Esophagus (tissue), 2 donors: ENCODE measurements at regions not wholly inside any gene's neighbourhood (a gene's known extent, or its start where the extent isn't known, plus 50 kb on each side); places are given as distances from the start of the nearest gene placed in this dataset.

Experiments
- H3K27ac ChIP-seq, 2 donors: one replicate each; pipeline ENCODE4 v1.5.1; 2013; ENCODE audit warnings: low read depth in 2 of 2, mild to moderate bottlenecking in 2 of 2, inconsistent platforms in 1 of 2, low read length in 1 of 2, moderate library complexity in 1 of 2
- H3K27me3 ChIP-seq, 2 donors: one replicate each; pipeline ENCODE4 v1.6.1; 2013; ENCODE audit warnings: low read length in 2 of 2, control low read depth in 1 of 2, mild to moderate bottlenecking in 1 of 2; ENCODE audit not compliant: insufficient read depth in 2 of 2, control insufficient read depth in 1 of 2
- H3K36me3 ChIP-seq, 2 donors: one replicate each; pipeline ENCODE4 v1.6.1; 2013; ENCODE audit warnings: low read length in 1 of 2; ENCODE audit not compliant: control insufficient read depth in 2 of 2, insufficient read depth in 2 of 2
- H3K4me1 ChIP-seq, 2 donors: one replicate each; pipeline ENCODE4 v1.6.1; 2013; ENCODE audit warnings: low read length in 1 of 2; ENCODE audit not compliant: control insufficient read depth in 2 of 2, insufficient read depth in 2 of 2
- H3K4me3 ChIP-seq, 2 donors: one replicate each; pipeline ENCODE4 v1.5.1; 2013; ENCODE audit warnings: low read length in 2 of 2, mild to moderate bottlenecking in 2 of 2, low read depth in 1 of 2, moderate library complexity in 1 of 2
- H3K9me3 ChIP-seq, 2 donors: one replicate each; pipeline ENCODE4 v1.6.1; 2013; ENCODE audit warnings: mild to moderate bottlenecking in 2 of 2, low read depth in 1 of 2, low read length in 1 of 2, moderate library complexity in 1 of 2; ENCODE audit not compliant: control insufficient read depth in 2 of 2, insufficient read depth in 1 of 2
- WGBS, 2 donors: extraction: QIAGEN DNeasy Blood & Tissue Kit; methylation state at CpG; one replicate each; pipeline ENCODE4 v1.1.7; 2013; 5-methylcytosine and 5-hydroxymethylcytosine counted together
- donor health status: healthy with polysubstance abuse.
- donor health status: Bipolar disorder and iron deficiency.

DNA sequence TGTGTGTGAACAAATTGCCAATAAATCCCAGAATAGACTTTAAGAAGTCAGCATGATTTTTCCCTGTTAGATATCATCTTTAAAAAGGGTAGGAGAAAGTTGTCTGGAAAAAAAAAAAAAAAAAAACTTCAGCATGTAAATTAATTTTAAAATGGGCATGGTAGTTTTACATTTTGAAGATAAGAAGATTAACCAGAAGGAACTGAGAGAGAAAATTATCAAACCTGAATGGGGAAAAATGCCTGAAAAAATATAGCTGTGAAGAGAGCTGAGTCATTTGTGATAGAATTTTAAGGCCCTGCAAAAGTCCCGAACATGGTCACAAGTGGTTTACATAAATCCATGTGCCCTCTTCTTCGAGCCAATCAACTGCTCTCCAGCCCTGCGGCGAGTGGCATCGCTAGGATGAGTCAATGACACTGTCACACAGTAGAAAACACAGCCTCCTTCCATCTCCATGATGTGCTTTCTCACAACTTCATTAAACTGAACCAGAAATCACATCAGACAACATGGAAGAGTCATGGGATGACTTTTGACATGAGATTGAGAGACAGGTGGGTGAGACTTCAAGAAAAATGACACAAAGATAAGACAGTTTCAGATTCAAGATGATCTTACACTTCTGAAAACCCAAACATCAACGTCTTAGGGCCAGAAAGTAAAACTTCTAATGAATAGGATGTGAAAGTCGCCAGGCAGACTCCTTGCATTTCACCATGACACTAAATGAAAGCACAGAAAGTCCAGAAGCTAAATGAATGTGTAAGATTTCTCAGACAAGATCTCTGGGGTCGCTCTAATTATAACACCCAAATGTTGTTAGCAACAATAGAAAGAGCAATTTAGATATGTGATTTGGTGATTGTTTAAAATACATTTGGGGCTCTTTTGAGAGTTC, 273.0 kb upstream of the ID2 start:
- Histone ChIP-seq H3K9me3 (no peaks in the 10 kb centered on the region), H3K27ac (no peak overlapping the region), H3K27me3 (no peaks in the 10 kb centered on the region), H3K4me3 (no peak overlapping the region), H3K4me1 (peaks cover 0 to 2% of the 10 kb centered on the region in 2 donors), H3K36me3 (no peaks in the 10 kb centered on the region)
- WGBS, 2 donors, result 73 to 81% methylated on average over 8 of the region's 8 CpGs

DNA sequence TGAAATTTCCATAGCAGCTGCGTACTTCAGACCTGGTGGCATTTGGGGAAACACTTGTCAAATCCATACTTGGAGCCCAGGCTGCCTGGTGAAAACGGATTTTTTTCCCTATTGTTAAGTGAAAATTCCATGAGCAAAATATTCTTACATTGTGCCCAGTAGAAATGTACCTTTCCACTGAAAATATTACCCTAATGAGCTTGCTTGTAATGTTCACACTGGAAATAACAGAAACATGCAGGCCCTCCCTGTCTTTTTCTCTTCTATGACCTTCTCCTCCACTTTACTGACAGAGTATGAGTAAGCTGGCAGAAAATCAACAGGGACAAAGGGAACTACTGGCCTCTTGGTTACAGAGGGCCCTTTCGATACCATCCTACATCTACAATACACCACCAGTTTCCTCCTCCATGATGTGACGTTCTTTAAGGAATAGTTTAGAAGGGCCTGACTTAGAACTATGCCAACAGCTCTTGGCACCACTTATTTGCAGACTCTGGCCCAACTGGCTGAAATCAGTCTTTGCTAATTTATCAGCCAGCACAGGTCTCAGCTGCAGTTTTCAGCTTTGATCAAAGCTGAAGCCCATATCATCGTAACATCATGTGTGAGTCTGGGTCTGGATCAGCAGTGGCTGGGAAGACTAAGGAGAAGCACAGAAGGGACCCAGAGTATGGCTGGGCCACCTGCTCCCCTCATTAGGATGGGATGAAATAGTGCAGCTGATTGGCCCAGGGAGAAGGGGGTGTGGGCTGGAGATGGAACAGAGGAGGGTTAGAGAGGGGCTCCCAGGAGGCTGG, 272.2 kb upstream of the ID2 start:
- no peaks in the 10 kb centered on the region for H3K4me1 ChIP-seq
- H3K36me3 ChIP-seq, result no peaks in the 10 kb centered on the region
- no peak overlapping the region for H3K4me3 ChIP-seq
- WGBS, 2 donors, result 84 to 90% methylated on average over 5 of the region's 5 CpGs
- H3K27ac ChIP-seq, result no peak overlapping the region
- no peaks in the 10 kb centered on the region for H3K9me3 ChIP-seq
- H3K27me3 ChIP-seq, result no peaks in the 10 kb centered on the region

DNA sequence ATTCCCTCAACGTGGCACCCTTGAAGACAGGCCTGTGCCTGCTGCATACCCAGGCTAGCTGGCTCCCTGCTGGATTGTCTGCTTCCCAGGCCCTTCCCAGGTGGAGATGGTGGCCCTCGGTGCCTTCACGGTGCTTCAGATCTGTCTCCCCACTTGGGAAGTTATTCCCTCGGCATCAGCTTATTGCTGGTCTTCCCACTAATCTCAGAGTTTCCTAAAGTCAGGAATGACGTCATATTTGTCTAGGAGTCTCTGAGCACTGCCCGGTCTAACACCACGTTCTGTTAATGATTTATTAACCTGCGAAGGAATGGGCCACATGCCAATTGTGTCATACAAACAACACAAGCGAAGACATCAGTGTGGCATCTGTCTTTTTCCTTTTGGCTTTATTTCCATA, 269.8 kb upstream of the ID2 start:
- Histone ChIP-seq H3K27me3 (no peaks in the 10 kb centered on the region), H3K27ac (no peak overlapping the region), H3K36me3 (no peaks in the 10 kb centered on the region), H3K4me3 (no peak overlapping the region), H3K9me3 (no peaks in the 10 kb centered on the region), H3K4me1 (peaks cover 0 to 2% of the 10 kb centered on the region in 2 donors)
- 46 to 60% methylated on average over 9 of the region's 9 CpGs for WGBS, 2 donors

DNA sequence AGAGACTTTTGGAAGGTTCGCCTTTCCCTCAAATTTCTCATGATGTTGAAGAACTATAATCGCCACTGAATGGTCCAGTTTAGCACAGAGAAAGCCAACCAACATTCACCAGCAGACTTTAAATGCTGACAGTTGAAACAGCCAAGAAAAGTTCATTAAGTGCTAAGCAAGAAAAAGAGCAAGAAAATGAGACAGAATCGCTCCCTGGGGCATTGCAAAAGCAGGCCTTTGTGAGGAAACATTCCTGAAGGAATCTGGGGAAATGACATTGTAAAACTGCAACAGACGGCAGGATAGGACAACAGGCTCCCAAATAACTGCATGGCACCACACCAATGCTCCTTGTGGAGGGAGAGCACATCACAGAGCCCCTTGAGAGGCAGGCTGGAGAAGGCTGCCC, 269.3 kb upstream of the ID2 start:
- no peaks in the 10 kb centered on the region for H3K36me3 ChIP-seq
- no peak overlapping the region for H3K4me3 ChIP-seq
- H3K4me1 ChIP-seq, result peaks cover 0 to 2% of the 10 kb centered on the region in 2 donors
- whole genome bisulfite sequencing, 2 donors, result 59 to 63% methylated on average over 4 of the region's 4 CpGs
- H3K9me3 ChIP-seq, result no peaks in the 10 kb centered on the region
- no peaks in the 10 kb centered on the region for H3K27me3 ChIP-seq
- no peak overlapping the region for H3K27ac ChIP-seq

DNA sequence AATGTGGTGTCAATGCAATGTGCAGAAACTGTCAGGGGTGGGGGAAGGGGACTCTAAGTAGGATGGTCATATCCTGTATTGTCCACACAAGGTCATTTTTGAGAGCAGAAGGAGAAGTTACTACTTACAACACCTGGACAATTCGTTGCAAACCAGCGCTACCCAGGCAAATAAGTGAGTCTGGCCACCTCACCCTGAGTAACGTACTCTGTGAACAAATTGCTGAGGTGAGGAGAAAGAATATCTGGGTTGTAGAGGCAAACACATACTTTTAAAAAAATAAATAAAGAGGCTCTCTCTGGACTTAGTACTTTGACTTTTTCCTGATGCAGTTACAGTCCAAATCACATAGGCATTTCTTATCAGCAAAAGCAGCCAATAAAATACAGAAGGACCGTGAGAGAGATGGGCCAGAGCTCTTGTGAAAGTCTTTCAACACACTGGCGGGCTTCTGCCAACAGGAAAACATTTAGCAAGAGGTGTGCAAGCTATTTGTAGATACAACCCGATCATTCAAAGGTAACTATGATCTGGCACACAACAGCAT, 268.2 kb upstream of the ID2 start:
- no peaks in the 10 kb centered on the region for H3K27me3 ChIP-seq
- H3K4me1 ChIP-seq, result peaks cover 0 to 2% of the 10 kb centered on the region in 2 donors
- H3K27ac ChIP-seq, result no peak overlapping the region
- H3K9me3 ChIP-seq, result no peaks in the 10 kb centered on the region
- 70 to 87% methylated on average over 6 of the region's 6 CpGs for WGBS, 2 donors
- no peak overlapping the region for H3K4me3 ChIP-seq
- H3K36me3 ChIP-seq, result no peaks in the 10 kb centered on the region

DNA sequence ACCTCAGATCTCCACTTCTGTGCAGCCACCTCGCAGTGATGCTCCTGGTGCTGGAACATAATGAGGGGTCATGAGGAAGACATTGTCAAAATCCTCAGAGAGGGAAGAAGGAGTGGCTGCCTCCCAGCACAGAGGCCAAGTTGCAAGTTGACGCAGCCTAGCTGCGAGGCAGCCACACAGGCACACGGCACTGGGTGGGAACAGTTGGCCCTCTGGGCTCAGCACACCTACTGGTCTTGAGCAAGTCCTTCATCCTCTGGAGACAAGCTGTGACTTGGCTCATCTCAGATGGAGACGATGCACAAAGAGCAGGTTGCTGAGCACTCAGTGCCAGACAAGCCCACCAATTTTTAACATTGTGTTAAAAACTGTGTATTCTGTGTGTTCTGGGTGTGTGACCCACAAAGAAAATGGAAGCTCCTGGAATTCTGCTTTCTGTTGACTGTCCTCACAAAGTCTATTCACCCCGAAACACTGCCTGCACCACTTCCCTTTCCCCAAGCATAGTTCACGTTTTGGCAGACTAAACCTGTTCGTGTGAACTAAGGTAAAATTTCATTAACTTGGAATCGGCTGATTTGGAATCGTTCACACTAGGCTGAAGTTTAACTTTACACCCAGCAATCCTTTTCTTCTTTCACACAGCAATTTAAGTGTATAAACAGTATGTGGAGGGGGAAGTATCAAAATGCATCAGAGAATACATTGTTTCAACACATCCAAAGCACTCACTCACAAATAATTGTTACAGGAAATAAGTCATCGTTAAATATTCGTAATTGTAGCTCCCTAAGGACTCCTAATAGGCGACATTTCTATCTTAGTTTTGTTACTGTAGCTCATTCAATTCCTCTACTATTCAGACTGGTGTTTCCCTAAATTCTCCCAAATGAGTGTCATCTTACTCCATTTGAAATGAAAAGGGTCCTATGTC, 266.6 kb upstream of the ID2 start:
- Histone ChIP-seq H3K9me3 (no peaks in the 10 kb centered on the region), H3K27me3 (no peaks in the 10 kb centered on the region), H3K36me3 (no peaks in the 10 kb centered on the region), H3K27ac (no peak overlapping the region), H3K4me3 (no peak overlapping the region), H3K4me1 (peaks cover 0 to 2% of the 10 kb centered on the region in 2 donors)
- WGBS, 2 donors, result 61 to 73% methylated on average over 13 of the region's 13 CpGs

DNA sequence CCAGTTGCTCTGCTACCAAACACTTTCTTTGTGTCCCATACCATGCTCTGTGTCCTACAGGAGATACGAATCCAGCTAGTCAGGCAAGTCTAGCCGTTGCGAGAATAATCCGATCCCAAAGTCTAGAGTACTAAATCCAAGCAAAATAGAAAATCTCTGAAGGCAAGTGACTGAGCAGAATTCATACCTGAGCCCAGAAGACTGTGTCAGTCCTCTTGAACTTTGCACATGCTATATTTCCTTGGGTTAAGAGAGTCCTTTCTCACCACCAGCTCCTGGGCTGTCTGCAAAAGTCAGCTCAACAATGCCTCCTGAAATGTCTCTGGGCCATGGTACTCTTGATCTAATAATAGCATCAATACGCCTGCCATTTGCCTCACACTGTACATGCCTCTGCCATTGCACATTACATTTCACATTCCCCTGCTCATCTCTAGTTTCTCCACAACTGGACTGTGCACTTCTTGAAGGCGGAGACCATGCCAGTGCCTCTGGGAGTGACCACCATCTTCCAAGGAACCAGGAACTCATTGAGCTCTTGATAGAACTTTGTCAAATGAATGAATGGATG, 265.8 kb upstream of the ID2 start:
- Histone ChIP-seq H3K27me3 (no peaks in the 10 kb centered on the region), H3K4me3 (no peak overlapping the region), H3K36me3 (no peaks in the 10 kb centered on the region), H3K4me1 (peaks cover 0 to 2% of the 10 kb centered on the region in 2 donors), H3K27ac (no peak overlapping the region), H3K9me3 (no peaks in the 10 kb centered on the region)
- WGBS, 2 donors, result 95% methylated on average over 6 of the region's 6 CpGs

DNA sequence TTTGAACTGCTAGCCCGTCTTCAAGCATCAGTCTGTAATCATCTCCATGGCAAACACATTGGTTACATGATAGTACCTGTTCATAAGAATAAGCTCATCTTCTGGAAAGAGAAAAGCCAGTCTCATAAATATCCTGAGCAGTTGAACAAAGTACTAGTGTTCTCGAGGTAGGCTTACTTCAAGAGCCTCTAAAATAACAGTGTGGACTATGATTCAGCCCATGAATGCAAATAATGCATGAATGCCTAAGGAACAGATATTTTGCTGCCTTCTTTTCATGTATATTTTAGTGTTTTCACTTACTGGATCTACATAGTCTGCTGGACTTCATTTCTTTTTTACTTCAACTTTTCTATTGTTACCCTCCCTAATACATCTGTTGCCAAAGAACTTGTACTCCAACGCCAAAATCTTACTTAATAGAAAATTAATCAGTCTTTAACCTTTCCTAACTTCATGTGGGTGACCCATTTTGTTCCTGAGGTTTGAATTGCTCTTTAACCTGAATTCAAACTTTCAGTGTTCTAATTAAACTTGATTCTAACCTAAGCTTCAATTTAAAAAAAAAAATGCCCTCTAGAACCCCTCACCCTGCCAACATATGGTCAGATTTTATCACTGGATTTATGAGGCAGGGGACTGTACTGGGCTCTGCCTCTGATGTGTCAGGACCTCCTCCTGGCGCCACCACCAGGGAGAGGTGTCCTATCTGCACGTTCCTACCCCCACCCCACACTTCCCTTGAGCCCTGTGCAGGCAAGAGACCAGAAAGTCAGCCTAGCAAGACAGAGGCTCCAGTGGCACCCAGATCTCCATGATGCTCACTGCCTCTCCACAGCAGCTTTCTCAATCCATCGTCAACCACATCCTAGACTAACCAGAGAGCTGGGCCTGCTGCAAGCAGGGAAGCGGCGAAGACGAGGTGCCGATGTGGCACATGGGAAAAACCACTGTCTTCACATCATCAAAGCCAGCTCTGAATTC, 264.7 kb upstream of the ID2 start:
- Histone ChIP-seq H3K36me3 (no peaks in the 10 kb centered on the region), H3K27me3 (no peaks in the 10 kb centered on the region), H3K4me3 (no peak overlapping the region), H3K9me3 (no peaks in the 10 kb centered on the region), H3K4me1 (peaks cover 0 to 2% of the 10 kb centered on the region in 2 donors), H3K27ac (no peak overlapping the region)
- WGBS, 2 donors, result 79 to 86% methylated on average over 10 of the region's 10 CpGs
